ENCODE measurements at regions not wholly inside any gene's neighbourhood (a gene's known extent, or its start where the extent isn't known, plus 50 kb on each side); places are given as distances from the start of the nearest gene placed in this dataset.

- Histone ChIP-seq H3K4me2 (ENCODE audit: control insufficient read depth, extremely low read depth, insufficient read depth, low read depth, low read length) (no peak overlapping the region), H3K4me3 (ENCODE audit: control insufficient read depth in 2 of 3, extremely low read depth in 1 of 3, insufficient read depth in 2 of 3, low read depth in 1 of 3, low read length in 3 of 3) (no peak overlapping the region), H3K27me3 (ENCODE audit: control insufficient read depth, extremely low read depth, insufficient read depth, low read length) (no peaks in the 10 kb centered on the region), H3K27ac (ENCODE audit: control insufficient read depth, insufficient read depth, low read length) (no peak overlapping the region), H3K9me3 (ENCODE audit: control insufficient read depth, low read depth, low read length) (no peaks in the 10 kb centered on the region), H3K9me1 (ENCODE audit: control insufficient read depth, extremely low read depth, insufficient read depth, low read length) (no peaks in the 10 kb centered on the region), H3K79me2 (ENCODE audit: control insufficient read depth, insufficient read depth, low read length) (no peaks in the 10 kb centered on the region), H4K20me1 (ENCODE audit: control insufficient read depth, extremely low read depth, insufficient read depth, low read length) (no peaks in the 10 kb centered on the region), H3K9ac (ENCODE audit: control insufficient read depth, extremely low read depth, insufficient read depth, low read length) (no peak overlapping the region), H3K36me3 (ENCODE audit: control insufficient read depth in 2 of 2, extremely low read depth in 1 of 2, insufficient read depth in 2 of 2, low read length in 2 of 2) (no peaks in the 10 kb centered on the region), H2AFZ (ENCODE audit: control insufficient read depth, low read length) (no peak overlapping the region), H3K4me1 (ENCODE audit: control insufficient read depth, extremely low read depth, insufficient read depth, low read length) (no peaks in the 10 kb centered on the region)
- dilution Hi-C loops (cut with MboI; ENCODE audit: extremely low pct_ligation_motif_present, low sequenced_read_pairs), result no loop called here
- FAIRE-seq (no peak), DNase-seq (ENCODE audit: low read depth, low spot score) (no peak)
- TF ChIP-seq CTCF (optimal IDR thresholded peaks at IDR 0.05 in 1 of 3, IDR thresholded peaks at IDR 0.05 in 1 of 3, conservative IDR thresholded peaks at IDR 0.05 in 1 of 3; ENCODE audit: extremely low read depth in 1 of 3, insufficient read depth in 2 of 3, low read length in 3 of 3) (no peak), EZH2 (IDR thresholded peaks at IDR 0.05; ENCODE audit: low read length) (no peak)
Measured at GRCh38 chr5:86679949-86680348, 62.2 kb downstream of the COX7C start.

GRCh38 chr5:86684222-86684621 is 66.5 kb downstream of the COX7C start:
- Histone ChIP-seq H2AFZ (ENCODE audit: control insufficient read depth, low read length) (no peak overlapping the region), H3K27me3 (ENCODE audit: control insufficient read depth, extremely low read depth, insufficient read depth, low read length) (no peaks in the 10 kb centered on the region), H4K20me1 (ENCODE audit: control insufficient read depth, extremely low read depth, insufficient read depth, low read length) (no peaks in the 10 kb centered on the region), H3K9me3 (ENCODE audit: control insufficient read depth, low read depth, low read length) (no peaks in the 10 kb centered on the region), H3K9ac (ENCODE audit: control insufficient read depth, extremely low read depth, insufficient read depth, low read length) (no peak overlapping the region), H3K36me3 (ENCODE audit: control insufficient read depth in 2 of 2, extremely low read depth in 1 of 2, insufficient read depth in 2 of 2, low read length in 2 of 2) (no peaks in the 10 kb centered on the region), H3K9me1 (ENCODE audit: control insufficient read depth, extremely low read depth, insufficient read depth, low read length) (no peaks in the 10 kb centered on the region), H3K4me1 (ENCODE audit: control insufficient read depth, extremely low read depth, insufficient read depth, low read length) (no peaks in the 10 kb centered on the region), H3K27ac (ENCODE audit: control insufficient read depth, insufficient read depth, low read length) (no peak overlapping the region), H3K4me3 (ENCODE audit: control insufficient read depth in 2 of 3, extremely low read depth in 1 of 3, insufficient read depth in 2 of 3, low read depth in 1 of 3, low read length in 3 of 3) (no peak overlapping the region), H3K79me2 (ENCODE audit: control insufficient read depth, insufficient read depth, low read length) (no peaks in the 10 kb centered on the region), H3K4me2 (ENCODE audit: control insufficient read depth, extremely low read depth, insufficient read depth, low read depth, low read length) (no peak overlapping the region)
- FAIRE-seq (no peak), DNase-seq (ENCODE audit: low read depth, low spot score) (no peak)
- dilution Hi-C loops (cut with MboI; ENCODE audit: extremely low pct_ligation_motif_present, low sequenced_read_pairs), result no loop called here
- TF ChIP-seq EZH2 (IDR thresholded peaks at IDR 0.05; ENCODE audit: low read length), result no peak
- TF ChIP-seq CTCF (optimal IDR thresholded peaks at IDR 0.05 in 1 of 3, IDR thresholded peaks at IDR 0.05 in 1 of 3, conservative IDR thresholded peaks at IDR 0.05 in 1 of 3; ENCODE audit: extremely low read depth in 1 of 3, insufficient read depth in 2 of 3, low read length in 3 of 3), result no peak
